ENCODE measurements at regions not wholly inside any gene's neighbourhood (a gene's known extent, or its start where the extent isn't known, plus 50 kb on each side); places are given as distances from the start of the nearest gene placed in this dataset.
"Not testable (repeated sequence)": the region's sequence is repeated elsewhere in the genome, so short reads cannot be mapped to it uniquely, and the experiment has no call there.

GRCh38 chr6:112401083-112401482 lies 54.0 kb downstream of the RFPL4B start:
- no peak for DNase-seq

DNA sequence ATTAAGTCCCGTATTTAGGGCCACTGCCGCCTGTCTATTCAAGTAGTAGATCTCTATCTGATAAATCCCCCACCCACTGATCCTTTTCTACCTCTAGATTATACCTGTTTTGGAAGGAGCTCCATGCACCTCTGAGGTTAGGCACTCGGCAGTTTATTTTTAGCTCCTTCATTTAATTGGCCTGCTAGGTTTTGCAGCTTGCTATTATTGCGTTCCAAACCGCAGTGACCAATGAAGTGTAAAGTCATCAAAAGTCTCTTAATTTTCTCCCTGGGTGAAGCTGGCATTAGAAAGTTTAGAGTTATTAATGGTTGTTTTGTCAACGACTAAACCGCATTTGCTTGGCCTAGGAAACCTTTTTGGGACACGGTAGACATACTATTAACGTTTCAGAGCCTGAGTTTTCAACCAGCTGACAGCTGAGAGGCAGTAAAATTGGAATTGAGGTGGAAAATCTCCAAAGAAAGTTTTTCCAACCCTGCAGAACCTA lies 60.0 kb downstream of the RFPL4B start:
- DNase-seq = no peak

DNA sequence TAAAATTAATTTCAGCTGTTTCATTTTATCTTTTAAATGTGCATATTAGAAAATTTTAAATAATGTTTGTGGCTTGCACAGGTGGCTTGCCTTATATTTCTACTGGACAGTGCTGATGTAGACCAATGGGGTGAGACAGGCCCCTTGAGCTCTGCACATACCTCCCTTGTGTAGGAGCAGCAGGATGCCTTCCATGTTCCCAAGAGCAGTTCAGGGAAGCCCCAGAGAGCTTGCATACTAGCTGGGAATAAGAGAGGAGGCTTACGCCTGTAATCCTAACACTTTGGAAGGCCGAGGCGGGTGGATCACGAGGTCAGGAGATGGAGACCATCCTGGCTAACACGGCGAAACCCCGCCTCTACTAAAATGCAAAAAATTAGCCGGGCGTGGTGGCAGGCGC lies 61.4 kb downstream of the RFPL4B start:
- DNase-seq = no peak

GRCh38 chr6:112409311-112409710 lies 62.2 kb downstream of the RFPL4B start:
- no peak for DNase-seq

DNA sequence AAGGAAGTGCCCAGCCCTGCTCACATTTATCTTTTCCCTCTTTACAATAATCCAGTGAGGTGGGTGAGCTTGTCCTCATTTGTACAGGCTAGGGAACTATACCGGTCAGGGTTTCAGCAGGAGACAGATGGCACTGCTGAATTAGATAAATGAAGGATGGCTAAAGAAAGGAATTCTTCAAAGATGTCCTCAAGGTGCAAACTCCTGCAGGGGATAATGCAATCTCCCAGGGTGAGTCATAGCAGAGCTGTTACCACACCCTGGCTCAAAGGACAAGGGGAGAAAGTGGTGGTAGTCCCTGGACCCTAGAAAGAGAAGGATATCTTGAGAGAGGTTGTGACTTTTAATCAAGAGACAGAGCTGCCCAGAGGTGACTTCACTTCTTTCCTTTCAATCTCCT lies 66.7 kb downstream of the RFPL4B start:
- DNase-seq = no peak

DNA sequence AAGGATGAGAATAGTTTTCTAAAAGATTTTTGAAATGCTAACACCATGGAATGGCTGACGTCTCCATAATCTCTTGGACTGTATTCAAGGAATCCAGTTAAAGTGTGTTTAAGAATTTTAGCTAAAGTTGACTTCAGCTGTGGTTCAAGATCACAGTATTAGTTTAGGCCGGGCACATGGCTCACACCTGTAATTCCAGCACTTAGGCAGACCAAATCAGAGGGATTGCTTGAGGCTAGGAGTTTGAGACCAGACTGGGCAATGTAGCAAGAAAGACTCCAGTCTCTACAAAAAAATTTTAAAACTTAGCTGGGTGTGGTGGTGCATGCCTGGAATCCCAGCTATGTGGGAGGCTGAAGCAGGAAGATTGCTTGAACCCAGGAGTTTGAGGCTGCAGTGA lies 68.2 kb downstream of the RFPL4B start:
- DNase-seq = no peak

GRCh38 chr6:112416866-112417265 lies 69.7 kb downstream of the RFPL4B start:
- peak; percentile 20 for DNase-seq

DNA sequence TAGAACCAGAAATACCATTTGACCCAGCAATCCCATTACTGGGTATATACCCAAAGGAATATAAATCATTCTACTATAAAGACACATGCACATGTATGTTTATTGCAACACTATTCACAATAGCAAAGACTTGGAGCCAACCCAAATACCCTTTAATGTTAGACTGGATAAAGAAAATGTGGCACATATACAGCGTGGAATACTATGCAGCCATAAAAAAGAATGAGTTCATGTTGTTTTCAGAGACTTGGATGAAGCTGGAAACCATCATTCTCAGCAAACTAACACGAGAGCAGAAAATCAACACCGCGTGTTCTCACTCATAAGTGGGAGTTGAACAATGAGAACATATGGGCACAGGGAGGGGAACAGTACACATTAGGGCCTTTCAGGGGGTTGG lies 79.9 kb downstream of the RFPL4B start:
- not testable (repeated sequence) for DNase-seq

DNA sequence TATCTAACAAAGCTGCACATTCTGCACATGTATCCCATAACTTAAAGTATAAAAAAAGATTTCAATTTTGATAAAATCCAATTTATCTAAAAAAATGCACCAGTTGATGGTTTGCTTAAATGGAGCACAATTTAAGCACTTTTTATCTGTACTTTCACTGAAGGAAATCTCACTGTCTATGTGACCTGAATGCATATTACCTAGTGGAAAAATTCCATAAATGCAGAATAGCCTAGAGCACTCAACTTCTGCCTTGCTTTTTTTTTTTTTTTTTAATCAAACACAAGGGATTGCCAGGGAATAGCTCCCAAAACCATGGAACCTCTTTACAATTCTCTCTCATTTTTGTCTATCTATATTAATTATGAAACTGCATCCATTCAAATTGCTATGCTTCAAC lies 80.4 kb downstream of the RFPL4B start:
- DNase-seq = no peak

GRCh38 chr6:112428477-112428876 lies 81.3 kb downstream of the RFPL4B start:
- no peak for DNase-seq

DNA sequence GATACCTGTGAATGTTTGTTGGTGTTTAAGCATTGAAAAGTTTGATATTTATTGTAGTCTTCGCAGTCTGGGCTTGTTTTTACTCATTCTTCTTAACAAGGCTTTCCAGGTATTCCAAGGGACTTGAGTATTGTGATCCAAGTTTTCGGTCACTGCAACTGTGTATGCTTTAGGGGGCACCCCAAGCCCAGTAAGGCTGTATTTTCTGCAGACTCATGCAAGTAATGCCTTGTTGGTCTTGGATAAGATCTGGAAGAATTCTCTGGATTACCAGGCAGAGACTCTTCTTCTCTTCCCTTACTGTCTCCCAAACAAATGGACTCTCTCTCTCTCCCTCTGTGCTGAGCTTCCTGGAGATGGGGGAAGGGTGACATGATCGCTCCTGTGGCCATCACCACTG lies 82.1 kb downstream of the RFPL4B start:
- DNase-seq = no peak

- no peak for DNase-seq
These were observed 84.7 kb downstream of the RFPL4B start for GRCh38 chr6:112431803-112432202.

- DNase-seq = no peak
These were observed 85.7 kb downstream of the RFPL4B start for GRCh38 chr6:112432853-112433252.

DNA sequence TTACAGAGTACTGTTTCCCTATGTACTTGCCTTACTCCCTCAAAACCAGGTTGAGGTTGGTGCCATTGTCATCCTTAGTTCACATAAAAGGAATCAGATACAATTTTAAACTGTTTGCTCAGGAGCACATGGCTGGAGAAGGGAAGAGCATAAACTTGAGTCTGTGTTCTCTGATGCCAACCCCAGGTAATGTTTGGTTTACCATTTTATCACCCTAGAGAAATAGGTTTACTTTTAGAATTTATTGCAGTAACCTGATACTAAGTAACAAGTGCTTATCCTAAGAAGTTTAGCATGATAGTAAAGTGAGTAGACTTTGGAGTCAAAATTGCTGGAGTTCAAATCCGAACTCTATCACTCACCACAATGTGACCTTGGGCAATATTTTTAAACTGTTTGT lies 86.3 kb downstream of the RFPL4B start:
- DNase-seq = no peak

- DNase-seq = no peak
These were observed 87.8 kb downstream of the RFPL4B start for GRCh38 chr6:112434896-112435435.

- no peak for DNase-seq
These were observed 89.9 kb downstream of the RFPL4B start for GRCh38 chr6:112437058-112437457.

GRCh38 chr6:112439010-112439409 lies 91.9 kb downstream of the RFPL4B start:
- no peak for DNase-seq

DNA sequence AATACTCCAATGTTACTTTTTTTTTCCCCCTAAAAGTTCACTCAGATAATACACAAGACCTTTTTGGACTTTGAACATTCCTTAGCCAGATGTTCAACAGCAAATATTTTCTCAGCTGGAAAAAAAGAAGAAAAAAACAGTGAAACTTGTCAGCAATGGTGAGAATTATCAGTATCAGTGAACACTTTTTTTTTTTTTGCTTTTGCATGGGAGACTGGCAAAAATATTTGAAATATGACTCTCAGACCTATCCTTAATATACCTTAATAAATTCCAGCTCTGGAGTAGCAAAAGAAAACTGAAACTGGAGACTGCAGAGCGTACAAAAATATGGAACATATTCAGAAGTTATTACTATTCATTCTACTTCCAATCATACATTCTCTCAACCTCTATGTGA lies 92.3 kb downstream of the RFPL4B start:
- DNase-seq = no peak

GRCh38 chr6:112441607-112442006 lies 94.5 kb downstream of the RFPL4B start:
- no peak for DNase-seq

DNA sequence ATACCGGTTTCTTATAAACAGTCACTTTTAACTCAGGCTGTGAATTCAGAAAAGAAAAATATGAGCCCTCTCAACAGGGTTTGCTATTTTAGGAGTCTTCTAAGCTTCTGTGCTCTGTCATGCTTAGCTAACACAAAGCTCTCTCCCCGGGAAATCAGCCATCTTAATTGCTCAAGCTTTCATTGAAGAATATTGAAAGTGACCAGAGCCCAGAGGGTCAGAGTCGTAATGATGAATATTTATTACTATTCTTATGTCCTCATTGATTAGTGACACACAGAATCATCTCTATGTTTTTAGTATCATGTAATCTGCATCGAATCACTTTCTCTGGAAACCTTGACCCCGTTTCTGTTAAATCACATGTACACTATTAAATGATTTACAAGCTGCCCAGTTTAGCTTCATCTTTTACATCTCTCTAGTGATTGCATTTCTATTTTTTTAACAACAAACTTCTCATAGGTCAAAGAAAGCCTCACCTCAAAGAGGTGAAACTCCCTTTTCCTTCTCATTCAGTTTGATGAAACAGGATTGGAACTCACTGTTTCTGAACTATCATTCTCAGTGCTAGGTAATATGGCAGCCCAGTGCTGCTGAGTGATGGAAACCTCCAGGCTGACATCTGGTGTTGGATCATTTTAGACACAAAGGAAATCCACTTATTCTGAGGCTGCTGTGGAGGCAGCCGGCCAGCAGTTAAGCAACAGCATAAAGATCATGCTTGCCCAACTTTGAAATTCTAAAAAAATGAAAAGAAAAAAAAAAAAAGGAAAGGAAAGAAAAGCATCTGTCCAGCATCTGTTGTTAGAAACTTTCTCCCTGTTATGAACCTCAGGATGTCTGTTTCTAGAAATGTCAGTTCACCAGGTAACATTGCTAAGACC lies 96.3 kb downstream of the RFPL4B start:
- no peak for DNase-seq

- not testable (repeated sequence) for DNase-seq
These were observed 101.7 kb downstream of the RFPL4B start for GRCh38 chr6:112448786-112449185.

DNA sequence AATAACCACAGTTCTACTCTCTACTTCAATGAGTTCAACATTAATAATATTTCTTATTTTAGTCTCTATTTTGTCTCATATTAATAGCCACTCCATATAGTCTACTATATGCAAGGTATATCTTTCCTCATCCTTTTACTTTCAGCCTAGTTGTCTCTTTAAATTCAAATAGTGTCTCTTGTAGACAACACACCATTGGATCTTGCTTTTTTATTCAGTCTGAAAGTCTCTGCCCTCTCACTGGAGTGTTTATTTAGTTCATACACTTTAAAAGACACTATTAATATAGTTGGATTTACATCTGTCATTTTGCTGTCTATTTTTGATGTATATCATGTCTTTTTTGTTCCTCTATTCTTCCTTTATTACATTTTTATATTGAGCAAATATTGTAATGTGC lies 103.5 kb downstream of the RFPL4B start:
- no peak for DNase-seq

GRCh38 chr6:112457886-112458285 lies 110.8 kb downstream of the RFPL4B start:
- DNase-seq = no peak

GRCh38 chr6:112459758-112460304 lies 112.7 kb downstream of the RFPL4B start:
- no peak for DNase-seq

All from NCI-H446 treated with DMSO at 0.1 percent for 48 hours (cell line).